Karpas-422 (cell line): ENCODE measurements at regions not wholly inside any gene's neighbourhood (a gene's known extent, or its start where the extent isn't known, plus 50 kb on each side); places are given as distances from the start of the nearest gene placed in this dataset.

ENCODE experiments used
- DNase-seq: peaks from one replicate; pipeline ENCODE4 v3.0.0-alpha.2; 2015
- H2AFZ ChIP-seq: fragments of 200-600 bp; sonication (generic); 2 replicates; pipeline ENCODE4 v1.6.1; 2014; ENCODE audit warnings: antibody characterized with exemption, low read length, mixed read lengths
- H3K27ac ChIP-seq: fragments of 200-600 bp; sonication (generic); 2 replicates; pipeline ENCODE4 v1.5.1; 2014; ENCODE audit warnings: mild to moderate bottlenecking, low read length, moderate library complexity
- H3K27me3 ChIP-seq: fragments of 200-600 bp; sonication (generic); 2 replicates; pipeline ENCODE4 v1.6.1; 2014; ENCODE audit warnings: low read length, mixed read lengths
- H3K36me3 ChIP-seq: fragments of 200-600 bp; sonication (generic); 2 replicates; pipeline ENCODE4 v1.6.1; 2014; ENCODE audit warnings: low read length, mixed read lengths; ENCODE audit not compliant: insufficient read depth
- H3K4me1 ChIP-seq: fragments of 200-600 bp; sonication (generic); 2 replicates; pipeline ENCODE4 v1.6.1; 2014; ENCODE audit warnings: mild to moderate bottlenecking, low read length, mixed read lengths
- H3K4me2 ChIP-seq: fragments of 200-600 bp; sonication (generic); 2 replicates; pipeline ENCODE4 v1.6.1; 2014; ENCODE audit warnings: low read length, low read depth, mild to moderate bottlenecking; ENCODE audit not compliant: poor library complexity, severe bottlenecking
- H3K4me3 ChIP-seq: fragments of 200-600 bp; sonication (generic); 2 replicates; pipeline ENCODE4 v1.5.1; 2014; ENCODE audit warnings: mild to moderate bottlenecking, antibody characterized with exemption, low read length, mixed read lengths
- H3K79me2 ChIP-seq: fragments of 200-600 bp; sonication (generic); 2 replicates; pipeline ENCODE4 v1.6.1; 2014; ENCODE audit warnings: mild to moderate bottlenecking, low read length, mixed read lengths
- H3K9ac ChIP-seq: fragments of 200-600 bp; sonication (generic); 2 replicates; pipeline ENCODE4 v1.6.0; 2014; ENCODE audit warnings: low read length
- H3K9me2 ChIP-seq: fragments of 200-600 bp; sonication (generic), shearing (Covaris generic); replicated peaks from 2 replicates; pipeline ENCODE4 v1.6.0; 2014; ENCODE audit warnings: mild to moderate bottlenecking, low read length, moderate library complexity; ENCODE audit not compliant: insufficient read depth
- H3K9me3 ChIP-seq: fragments of 300-700, 200-600 bp; sonication (generic); 2 replicates; pipeline ENCODE4 v1.6.1; 2014; ENCODE audit warnings: low read length, mixed read lengths
- H4K20me1 ChIP-seq: fragments of 200-600 bp; sonication (generic); 2 replicates; pipeline ENCODE4 v1.6.1; 2014; ENCODE audit warnings: mild to moderate bottlenecking, antibody characterized with exemption, low read length, low read depth; ENCODE audit not compliant: insufficient read depth

- peaks cover 4% of the 10 kb centered on the region; the same call in 1 of the 2 replicates for H3K9me3 ChIP-seq
- no peaks in the 10 kb centered on the region for H4K20me1 ChIP-seq
- no peaks in the 10 kb centered on the region for H3K79me2 ChIP-seq
- H3K9ac ChIP-seq = no peak overlapping the region
- H3K4me2 ChIP-seq = no peak overlapping the region
- no peak overlapping the region for H3K4me3 ChIP-seq
- no peak overlapping the region for H2AFZ ChIP-seq
- peak; percentile 28 for DNase-seq
- no peak overlapping the region for H3K27ac ChIP-seq
- peaks cover 3% of the 10 kb centered on the region; the same call in 1 of the 2 replicates for H3K4me1 ChIP-seq
- H3K9me2 ChIP-seq = no peaks in the 10 kb centered on the region
- no peaks in the 10 kb centered on the region; the same call in 1 of the 2 replicates for H3K27me3 ChIP-seq
- H3K36me3 ChIP-seq = no peaks in the 10 kb centered on the region; the same call in 1 of the 2 replicates
Observed at GRCh38 chr9:90741036-90741435, 60.6 kb upstream of the SYK start.

- no peaks in the 10 kb centered on the region for H3K79me2 ChIP-seq
- H3K36me3 ChIP-seq = no peaks in the 10 kb centered on the region; the same call in 1 of the 2 replicates
- peaks cover 4% of the 10 kb centered on the region; the same call in 1 of the 2 replicates for H3K9me3 ChIP-seq
- H3K27me3 ChIP-seq = no peaks in the 10 kb centered on the region; the same call in none of the 2 replicates
- H3K9ac ChIP-seq = no peak overlapping the region
- no peak for DNase-seq
- no peak overlapping the region for H3K4me2 ChIP-seq
- H3K27ac ChIP-seq = no peak overlapping the region
- H3K4me1 ChIP-seq = peaks cover 6% of the 10 kb centered on the region; the same call in 1 of the 2 replicates
- no peak overlapping the region for H2AFZ ChIP-seq
- no peaks in the 10 kb centered on the region for H3K9me2 ChIP-seq
- H3K4me3 ChIP-seq = no peak overlapping the region
- H4K20me1 ChIP-seq = no peaks in the 10 kb centered on the region
Observed at GRCh38 chr9:90737742-90738141, 63.9 kb upstream of the SYK start.

DNA sequence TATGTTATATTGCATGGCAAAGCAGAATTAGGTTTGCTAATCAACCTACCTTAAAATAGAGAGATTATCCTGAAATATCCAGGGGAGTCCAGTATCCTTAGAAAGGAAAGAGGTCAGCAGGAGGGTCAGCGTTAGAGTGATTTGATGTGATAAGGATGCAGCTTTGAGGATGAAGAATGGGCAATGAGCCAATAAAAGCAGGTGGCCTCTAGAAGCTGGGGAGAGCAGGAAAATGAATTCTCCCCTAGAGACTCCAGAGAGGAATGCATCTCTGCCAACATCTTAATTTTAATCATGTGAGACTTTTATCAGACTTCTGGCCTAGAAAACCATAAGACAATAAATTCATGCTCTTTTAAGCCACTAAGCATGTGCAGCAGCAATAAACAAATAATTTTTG, 65.7 kb upstream of the SYK start:
- Histone ChIP-seq H3K9me3 (peaks cover 4% of the 10 kb centered on the region; the same call in 1 of the 2 replicates), H3K4me1 (peaks cover 6% of the 10 kb centered on the region; the same call in 1 of the 2 replicates), H3K27ac (no peak overlapping the region), H3K9ac (no peak overlapping the region), H3K36me3 (no peaks in the 10 kb centered on the region; the same call in 1 of the 2 replicates), H2AFZ (no peak overlapping the region), H3K9me2 (no peaks in the 10 kb centered on the region), H3K79me2 (no peaks in the 10 kb centered on the region), H3K4me3 (no peak overlapping the region), H3K27me3 (peaks cover 2% of the 10 kb centered on the region), H3K4me2 (no peak overlapping the region), H4K20me1 (no peaks in the 10 kb centered on the region)
- no peak for DNase-seq

GRCh38 chr9:90734631-90735030, 67.0 kb upstream of the SYK start:
- Histone ChIP-seq H3K4me1 (peaks cover 6% of the 10 kb centered on the region; the same call in 1 of the 2 replicates), H3K9me2 (no peaks in the 10 kb centered on the region), H3K27ac (no peak overlapping the region), H3K36me3 (no peaks in the 10 kb centered on the region; the same call in 1 of the 2 replicates), H3K27me3 (peaks cover 2% of the 10 kb centered on the region), H2AFZ (no peak overlapping the region), H4K20me1 (no peaks in the 10 kb centered on the region), H3K9me3 (peaks cover 4% of the 10 kb centered on the region; the same call in 1 of the 2 replicates), H3K4me2 (no peak overlapping the region), H3K9ac (no peak overlapping the region), H3K4me3 (no peak overlapping the region), H3K79me2 (no peaks in the 10 kb centered on the region)
- no peak for DNase-seq

DNA sequence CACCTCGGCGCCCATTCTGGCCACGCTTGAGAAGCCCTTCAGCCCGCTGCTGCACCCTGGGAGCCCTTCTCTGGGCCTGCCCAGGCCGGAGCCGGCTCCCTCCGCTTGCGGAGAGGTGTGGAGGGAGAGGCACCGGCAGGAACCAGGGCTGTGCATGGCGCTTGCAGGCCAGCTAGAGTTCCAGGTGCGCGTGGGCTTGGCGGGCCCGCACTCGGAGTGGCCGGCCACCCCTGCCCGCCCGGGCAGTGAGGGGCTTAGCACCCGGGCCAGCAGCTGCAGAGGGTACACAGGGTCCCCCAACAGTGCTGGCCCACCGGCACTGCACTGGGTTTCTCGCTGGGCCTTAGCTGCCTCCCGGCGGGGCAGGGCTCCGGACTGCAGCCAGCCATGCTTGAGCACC, 72.3 kb upstream of the SYK start:
- Histone ChIP-seq H2AFZ (no peak overlapping the region), H3K4me2 (no peak overlapping the region), H3K9ac (no peak overlapping the region), H3K4me3 (no peak overlapping the region), H3K4me1 (no peaks in the 10 kb centered on the region), H4K20me1 (no peaks in the 10 kb centered on the region), H3K36me3 (no peaks in the 10 kb centered on the region), H3K27ac (no peak overlapping the region), H3K27me3 (peaks cover 2% of the 10 kb centered on the region; the same call in 1 of the 2 replicates), H3K9me2 (no peaks in the 10 kb centered on the region), H3K9me3 (no peaks in the 10 kb centered on the region), H3K79me2 (no peaks in the 10 kb centered on the region)
- DNase-seq = no peak

DNA sequence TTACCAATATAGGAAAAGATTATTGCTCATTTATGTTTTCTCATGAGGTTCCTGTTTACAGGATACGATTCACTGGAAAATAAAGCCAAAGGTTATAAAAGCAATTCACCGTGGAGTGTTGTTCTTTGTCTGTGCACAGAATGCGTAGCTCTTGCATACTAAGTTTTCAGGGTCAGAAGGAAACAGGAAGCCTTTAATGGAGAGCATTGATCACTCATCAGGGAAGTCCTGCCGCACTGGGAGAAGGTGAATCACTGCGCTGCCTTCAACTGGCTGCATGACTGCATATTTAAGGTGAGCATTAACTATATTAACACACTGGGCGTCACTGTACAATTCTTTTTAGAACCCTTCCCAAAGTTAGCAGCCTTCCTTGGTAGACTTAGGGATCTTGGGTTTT, 74.1 kb upstream of the SYK start:
- Histone ChIP-seq H3K9ac (no peak overlapping the region), H3K4me1 (no peaks in the 10 kb centered on the region), H2AFZ (no peak overlapping the region), H3K9me3 (no peaks in the 10 kb centered on the region), H3K79me2 (no peaks in the 10 kb centered on the region), H3K4me3 (no peak overlapping the region), H3K27ac (no peak overlapping the region), H3K27me3 (peaks cover 1% of the 10 kb centered on the region; the same call in 1 of the 2 replicates), H3K4me2 (no peak overlapping the region), H4K20me1 (no peaks in the 10 kb centered on the region), H3K9me2 (no peaks in the 10 kb centered on the region), H3K36me3 (no peaks in the 10 kb centered on the region)
- DNase-seq = no peak

GRCh38 chr9:90726215-90726614, 75.4 kb upstream of the SYK start:
- H3K79me2 ChIP-seq = no peaks in the 10 kb centered on the region
- peak; percentile 62 for DNase-seq

DNA sequence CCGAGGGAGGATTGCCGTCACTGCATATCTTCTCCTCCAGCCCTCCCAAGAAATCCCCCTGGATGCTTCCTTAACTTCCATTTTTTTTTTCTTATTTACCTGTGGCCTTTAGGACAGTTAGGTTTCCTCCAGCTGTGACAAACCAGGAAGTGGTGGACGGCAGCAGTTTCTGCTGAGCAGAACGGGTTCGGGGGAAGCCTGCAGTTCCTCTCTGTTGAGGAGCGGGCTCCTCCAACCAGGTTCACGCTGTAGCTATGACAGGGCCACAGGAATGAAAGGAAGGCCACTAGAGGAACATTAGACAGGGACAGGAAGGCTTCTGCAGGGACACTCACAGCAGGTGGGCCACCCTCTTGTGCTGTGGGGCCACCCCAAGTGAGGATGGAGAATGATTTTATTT, 76.7 kb upstream of the SYK start:
- Histone ChIP-seq H3K27ac (no peak overlapping the region), H3K4me3 (no peak overlapping the region), H3K79me2 (no peaks in the 10 kb centered on the region), H3K9me2 (no peaks in the 10 kb centered on the region), H3K36me3 (no peaks in the 10 kb centered on the region), H3K4me1 (no peaks in the 10 kb centered on the region), H2AFZ (no peak overlapping the region; the same call in 1 of the 2 replicates), H3K9me3 (no peaks in the 10 kb centered on the region), H3K4me2 (no peak overlapping the region), H3K27me3 (no peaks in the 10 kb centered on the region), H4K20me1 (no peaks in the 10 kb centered on the region), H3K9ac (no peak overlapping the region)
- no peak for DNase-seq

More at GRCh38 chr9:90726215-90726614, 75.4 kb upstream of the SYK start:
- H3K4me2 ChIP-seq = no peak overlapping the region
- H3K9me2 ChIP-seq = no peaks in the 10 kb centered on the region
- no peak overlapping the region for H3K9ac ChIP-seq
- no peaks in the 10 kb centered on the region for H3K9me3 ChIP-seq
- H4K20me1 ChIP-seq = no peaks in the 10 kb centered on the region
- H2AFZ ChIP-seq = no peak overlapping the region
- no peaks in the 10 kb centered on the region for H3K36me3 ChIP-seq
- H3K27ac ChIP-seq = no peak overlapping the region
- no peaks in the 10 kb centered on the region for H3K4me1 ChIP-seq
- H3K4me3 ChIP-seq = no peak overlapping the region
- H3K27me3 ChIP-seq = no peaks in the 10 kb centered on the region
